SH-SY5Y (cell line): ENCODE measurements at regions not wholly inside any gene's neighbourhood (a gene's known extent, or its start where the extent isn't known, plus 50 kb on each side); places are given as distances from the start of the nearest gene placed in this dataset.

Experiments
- GATA2 ChIP-seq: IDR thresholded peaks from 2 replicates; pipeline ENCODE4 v1.6.1; 2011; ENCODE audit warnings: mild to moderate bottlenecking, low read depth, low read length
- GATA3 ChIP-seq: IDR thresholded peaks from 2 replicates; pipeline ENCODE4 v1.6.1; 2011; ENCODE audit warnings: low read depth, mild to moderate bottlenecking, low read length, moderate library complexity

- no peak for TF ChIP-seq GATA2
- no peak for TF ChIP-seq GATA3
Observed at GRCh38 chr7:106553446-106553836, 107.5 kb downstream of the CCDC71L start.

- TF ChIP-seq GATA3 (no peak), GATA2 (no peak)
Observed at GRCh38 chr7:106552645-106553445, 108.1 kb downstream of the CCDC71L start.

GRCh38 chr7:106551936-106552335, 109.0 kb downstream of the CCDC71L start:
- TF ChIP-seq GATA3 (no peak), GATA2 (no peak)

GRCh38 chr7:106548491-106548890, 112.5 kb downstream of the CCDC71L start:
- TF ChIP-seq GATA2, result no peak
- no peak for TF ChIP-seq GATA3

GRCh38 chr7:106545275-106545674, 115.7 kb downstream of the CCDC71L start:
- no peak for TF ChIP-seq GATA3

GRCh38 chr7:106543221-106543757, 117.7 kb downstream of the CCDC71L start:
- TF ChIP-seq GATA3 (no peak), GATA2 (no peak)

- TF ChIP-seq GATA3 (no peak), GATA2 (no peak)
Observed at GRCh38 chr7:106542550-106543220, 118.3 kb downstream of the CCDC71L start.

- no peak for TF ChIP-seq GATA3
- TF ChIP-seq GATA2, result no peak
Observed at GRCh38 chr7:106538638-106539037, 122.3 kb downstream of the CCDC71L start.

GRCh38 chr7:106537119-106537518, 123.8 kb downstream of the CCDC71L start:
- no peak for TF ChIP-seq GATA3
- TF ChIP-seq GATA2, result no peak

- TF ChIP-seq GATA2, result no peak
- TF ChIP-seq GATA3, result no peak
Observed at GRCh38 chr7:106536079-106536478, 124.9 kb downstream of the CCDC71L start.

GRCh38 chr7:106535234-106535932, 125.6 kb downstream of the CCDC71L start:
- no peak for TF ChIP-seq GATA3
- no peak for TF ChIP-seq GATA2

GRCh38 chr7:106534271-106534846, 126.6 kb downstream of the CCDC71L start:
- no peak for TF ChIP-seq GATA2
- TF ChIP-seq GATA3, result no peak

- TF ChIP-seq GATA3, result no peak
- TF ChIP-seq GATA2, result no peak
Observed at GRCh38 chr7:106524690-106525059, 136.3 kb downstream of the CCDC71L start.

GRCh38 chr7:106523482-106523881, 137.5 kb downstream of the CCDC71L start:
- TF ChIP-seq GATA2 (no peak), GATA3 (no peak)

- no peak for TF ChIP-seq GATA3
Observed at GRCh38 chr7:106522696-106523095, 138.3 kb downstream of the CCDC71L start.
